Stimulated activated CD4-positive, alpha-beta T cell treated with anti-CD3 and anti-CD28 coated beads, TNF-alpha, amount 100 ng/mL, for 24 hours (primary cell): ENCODE measurements at regions not wholly inside any gene's neighbourhood (a gene's known extent, or its start where the extent isn't known, plus 50 kb on each side); places are given as distances from the start of the nearest gene placed in this dataset.

Experiments
- DNase-seq, 3 experiments: peaks; one replicate each; pipeline ENCODE4 v3.0.0-alpha.2; 2020; ENCODE audit warnings: low read depth in 3 of 3

GRCh38 chr2:237030382-237030781, 55.3 kb upstream of the COPS8 start:
- DNase-seq, result no peak

- no peak for DNase-seq
Measured at GRCh38 chr2:237033536-237034060, 52.1 kb upstream of the COPS8 start.

DNA sequence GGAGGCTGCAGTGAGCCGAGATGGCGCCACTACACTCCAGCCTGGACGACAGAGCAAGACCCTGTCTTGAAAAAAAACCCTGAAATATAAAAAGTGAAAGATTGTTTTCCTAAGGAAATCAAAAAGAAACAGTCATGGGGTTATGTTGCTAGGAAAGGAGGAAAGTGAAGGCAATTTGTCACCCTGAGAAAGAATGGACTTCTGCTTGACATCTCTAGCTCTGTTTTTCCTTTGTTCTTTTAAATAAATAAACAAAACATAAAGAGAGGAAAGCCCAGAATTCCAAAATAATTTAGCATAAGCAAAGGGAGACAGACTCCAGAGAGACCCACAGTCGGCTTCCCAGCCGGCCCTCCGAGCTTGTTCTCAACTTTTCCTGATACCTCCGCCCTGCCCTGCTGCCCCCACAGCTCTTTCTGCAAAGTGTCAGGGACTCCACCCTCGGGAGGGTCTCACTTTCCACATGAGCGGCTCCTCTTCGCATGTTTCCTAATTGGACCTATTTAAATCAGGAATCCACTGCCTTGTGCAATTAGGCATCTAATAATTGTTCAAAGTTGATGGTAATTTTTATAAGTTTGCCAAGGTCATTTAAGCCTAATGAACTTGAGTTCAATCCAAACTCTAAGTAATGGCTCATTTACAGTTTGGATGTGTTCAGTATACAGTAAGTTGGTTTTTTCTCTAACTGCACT, 49.8 kb upstream of the COPS8 start:
- DNase-seq, result no peak
